Head of caudate nucleus (tissue), 42 donors: ENCODE measurements at regions not wholly inside any gene's neighbourhood (a gene's known extent, or its start where the extent isn't known, plus 50 kb on each side); places are given as distances from the start of the nearest gene placed in this dataset.
"Not testable (repeated sequence)": the region's sequence is repeated elsewhere in the genome, so short reads cannot be mapped to it uniquely, and the experiment has no call there.

ENCODE experiments used
- DNase-seq, 42 donors: peaks; one replicate each; pipeline versions ENCODE4 v3.0.0 to v3.0.0-alpha.2; 2020 to 2021; ENCODE audit warnings: mixed read lengths in 7 of 42
- intact Hi-C: fragments of 100-400 bp; cut with DNase I; formaldehyde crosslinking; loops from one replicate; pipeline ENCODE4 v1.15.0; 2022

GRCh38 chr15:37377428-37377827, 277.1 kb upstream of the MEIS2 start:
- intact Hi-C loops, result no loop called here

GRCh38 chr15:37394402-37395099, 294.2 kb upstream of the MEIS2 start:
- intact Hi-C loops, result no loop called here
- DNase-seq, result no peak

More at GRCh38 chr15:37377428-37377827, 277.1 kb upstream of the MEIS2 start:
- DNase-seq, result no peak

- intact Hi-C loops, result no loop called here
- peak in 1 of 42 donors; percentile 10 for DNase-seq
These were observed 294.7 kb upstream of the MEIS2 start for GRCh38 chr15:37395100-37395468.

DNA sequence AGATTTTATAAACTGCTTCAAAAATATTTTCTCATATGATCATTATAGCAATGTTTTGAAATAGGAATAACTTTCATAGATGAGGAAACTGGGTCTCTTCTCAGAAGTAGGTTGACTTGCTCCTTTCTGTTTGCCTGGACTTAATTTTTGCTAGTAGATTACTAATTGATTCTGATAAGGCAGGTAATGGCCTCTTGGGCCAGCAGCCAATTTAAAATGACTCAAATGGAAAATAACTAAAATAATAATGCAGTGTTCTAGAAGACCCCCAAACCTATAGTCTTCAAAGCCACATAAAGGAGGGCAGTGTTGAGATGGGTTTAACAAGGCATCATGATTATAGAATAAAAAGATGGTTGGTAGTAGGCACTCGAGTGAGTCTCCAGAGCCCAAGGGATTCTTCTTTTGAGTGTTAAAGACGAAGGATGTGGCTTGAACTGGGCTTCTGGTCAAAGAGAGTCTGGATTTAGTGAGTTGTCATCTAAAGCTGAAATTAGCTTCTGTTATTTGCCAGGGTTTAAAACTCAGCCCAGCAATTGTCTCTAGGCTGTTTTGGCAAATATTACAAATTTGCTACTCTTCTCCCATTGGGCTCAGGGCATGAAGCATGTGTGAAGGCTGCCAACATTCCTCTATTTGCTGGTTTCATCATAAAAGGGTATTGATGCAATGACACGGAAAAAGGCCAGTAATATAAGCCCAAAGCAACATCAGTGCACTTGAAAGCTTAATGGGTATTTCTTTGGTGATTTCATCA, 297.1 kb upstream of the MEIS2 start:
- no peak for DNase-seq
- intact Hi-C loops, result no loop called here

- intact Hi-C loops, result no loop called here
- no peak for DNase-seq
These were observed 315.8 kb upstream of the MEIS2 start for GRCh38 chr15:37416103-37416502.

- DNase-seq, result no peak
- intact Hi-C loops, result no loop called here
These were observed 325.2 kb upstream of the MEIS2 start for GRCh38 chr15:37425541-37425940.

DNA sequence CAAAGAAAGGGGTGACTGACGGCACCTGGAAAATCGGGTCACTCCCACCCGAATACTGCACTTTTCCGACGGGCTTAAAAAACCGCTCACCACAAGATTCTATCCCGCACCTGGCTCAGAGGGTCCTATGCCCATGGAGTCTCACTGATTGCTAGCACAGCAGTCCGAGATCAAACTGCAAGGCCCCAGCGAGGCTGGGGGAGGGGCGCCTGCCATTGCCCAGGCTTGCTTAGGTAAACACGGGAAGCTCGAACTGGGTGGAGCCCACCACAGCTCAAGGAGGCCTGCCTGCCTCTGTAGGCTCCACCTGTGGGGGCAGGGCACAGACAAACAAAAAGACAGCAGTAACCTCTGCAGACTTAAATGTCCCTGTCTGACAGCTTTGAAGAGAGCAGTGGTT, 327.0 kb upstream of the MEIS2 start:
- DNase-seq, intact Hi-C loops: not testable (repeated sequence)

- DNase-seq, result no peak
- intact Hi-C loops, result no loop called here
These were observed 346.6 kb upstream of the MEIS2 start for GRCh38 chr15:37446921-37447320.

DNA sequence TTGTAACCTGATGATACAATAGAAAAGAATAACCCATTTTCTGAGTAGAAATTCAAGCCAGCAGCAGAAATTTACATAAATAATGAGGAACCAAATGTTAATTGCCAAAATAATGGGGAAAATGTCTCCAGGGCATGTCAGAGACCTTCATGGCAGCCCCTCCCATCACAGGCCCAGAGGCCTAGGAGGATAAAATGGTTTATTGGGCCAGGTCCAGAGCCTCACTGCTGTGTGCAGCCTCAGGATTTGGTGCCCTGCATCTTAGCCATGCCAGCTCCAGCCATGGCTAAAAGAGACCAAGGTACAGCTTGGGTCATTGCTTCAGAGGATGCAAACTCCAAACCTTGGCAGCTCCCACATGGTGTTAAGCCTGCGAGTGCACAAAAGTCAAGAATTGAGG, 352.1 kb upstream of the MEIS2 start:
- intact Hi-C loops, result no loop called here
- no peak for DNase-seq

- intact Hi-C loops, result no loop called here
- DNase-seq, result no peak
These were observed 380.1 kb upstream of the MEIS2 start for GRCh38 chr15:37480482-37480881.

DNA sequence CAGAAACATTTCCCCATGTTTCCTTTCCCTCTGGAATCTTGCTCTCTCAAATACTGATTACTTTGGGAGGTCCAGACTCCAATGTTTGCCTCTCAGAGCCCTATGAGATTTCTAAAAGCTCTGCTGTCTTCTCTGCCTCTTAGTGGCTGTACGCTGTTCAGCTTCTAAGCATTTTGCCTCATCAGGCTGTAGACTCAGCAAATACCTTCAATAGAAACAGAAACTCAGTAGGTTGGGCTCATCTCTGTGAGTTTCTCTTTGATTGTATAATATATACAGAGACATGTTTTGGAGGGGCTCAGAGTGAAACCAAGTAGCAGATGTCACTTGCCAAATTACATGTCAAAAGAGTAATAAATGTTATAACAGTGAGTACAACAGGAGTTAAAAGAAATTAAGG, 380.8 kb upstream of the MEIS2 start:
- no peak for DNase-seq
- intact Hi-C loops, result no loop called here

GRCh38 chr15:37483779-37484178, 383.4 kb upstream of the MEIS2 start:
- intact Hi-C loops, result no loop called here
- no peak for DNase-seq

DNA sequence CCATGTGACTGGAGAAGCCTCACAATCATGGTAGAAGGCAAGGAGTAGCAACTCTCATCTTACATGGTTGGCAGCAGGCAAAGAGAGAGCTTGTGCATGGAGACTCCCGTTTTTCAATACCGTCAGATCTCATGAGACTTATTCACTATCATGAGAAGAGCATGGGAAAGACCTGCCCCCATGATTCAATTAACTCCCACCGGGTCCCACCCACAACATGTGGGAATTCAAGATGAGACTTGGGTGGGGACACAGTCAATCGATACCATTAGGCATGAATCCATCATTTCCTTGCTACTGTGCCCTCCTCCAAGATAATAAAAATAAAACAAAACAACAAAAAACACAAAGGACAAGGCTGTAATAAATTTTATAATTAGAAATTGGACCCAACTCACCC, 384.7 kb upstream of the MEIS2 start:
- peak in 17 of 42 donors; percentile 9 to 69 (median 28) for DNase-seq
- intact Hi-C loops, result no loop called here

DNA sequence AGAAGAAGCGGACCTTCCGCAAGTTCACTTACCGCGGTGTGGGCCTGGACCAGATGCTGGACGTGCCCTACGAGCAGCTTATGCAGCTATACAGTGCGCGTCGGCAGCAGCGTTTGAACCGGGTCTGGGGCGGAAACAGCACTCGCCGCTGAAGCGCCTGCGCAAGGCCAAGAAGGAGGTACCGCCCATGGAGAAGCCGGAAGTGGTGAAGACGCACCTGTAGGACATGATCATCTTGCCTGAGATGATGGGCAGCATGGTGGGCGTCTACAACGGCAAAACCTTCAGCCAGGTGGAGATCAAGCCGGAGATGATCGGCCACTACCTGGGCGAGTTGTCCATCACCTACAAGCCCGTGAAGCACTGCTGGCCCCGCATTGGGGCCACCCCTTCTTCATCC, 390.4 kb upstream of the MEIS2 start:
- intact Hi-C loops, result no loop called here
- DNase-seq, result no peak

GRCh38 chr15:37516621-37517020, 416.3 kb upstream of the MEIS2 start:
- intact Hi-C loops, result no loop called here
- DNase-seq, result peak in 2 of 42 donors; percentile 4 to 7

GRCh38 chr15:37517191-37517895, 417.0 kb upstream of the MEIS2 start:
- intact Hi-C loops, result no loop called here
- no peak for DNase-seq

- DNase-seq, result no peak
- intact Hi-C loops, result no loop called here
These were observed 416.0 kb upstream of the TMCO5A start for GRCh38 chr15:37518436-37518835.

DNA sequence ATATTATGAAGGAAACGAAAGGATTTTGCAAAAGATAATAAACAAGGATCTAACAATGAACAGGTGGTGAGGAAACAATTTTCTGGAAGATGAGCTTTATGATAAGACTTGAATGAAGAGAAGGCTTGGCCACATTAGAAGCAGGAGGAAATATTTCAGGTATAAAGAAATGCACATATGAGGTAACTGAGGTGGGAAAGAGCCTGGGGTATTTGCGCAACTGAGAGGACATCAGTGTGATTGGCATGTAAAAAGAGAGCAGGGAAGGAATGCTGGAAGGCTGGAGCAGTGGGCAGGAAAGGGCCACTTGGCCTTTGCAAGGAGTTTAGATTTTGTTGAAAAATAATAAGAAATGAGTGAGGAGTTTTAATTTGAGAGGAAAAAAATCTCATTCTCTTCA, 414.4 kb upstream of the TMCO5A start:
- DNase-seq, result no peak
- intact Hi-C loops, result no loop called here

GRCh38 chr15:37520882-37521281, 413.6 kb upstream of the TMCO5A start:
- intact Hi-C loops, result no loop called here
- DNase-seq, result no peak

GRCh38 chr15:37524601-37525000, 409.8 kb upstream of the TMCO5A start:
- intact Hi-C loops, result no loop called here

More at GRCh38 chr15:37524601-37525000, 409.8 kb upstream of the TMCO5A start:
- no peak for DNase-seq
